ENCODE measurements at regions not wholly inside any gene's neighbourhood (a gene's known extent, or its start where the extent isn't known, plus 50 kb on each side); places are given as distances from the start of the nearest gene placed in this dataset.
"Not testable (repeated sequence)": the region's sequence is repeated elsewhere in the genome, so short reads cannot be mapped to it uniquely, and the experiment has no call there.

DNA sequence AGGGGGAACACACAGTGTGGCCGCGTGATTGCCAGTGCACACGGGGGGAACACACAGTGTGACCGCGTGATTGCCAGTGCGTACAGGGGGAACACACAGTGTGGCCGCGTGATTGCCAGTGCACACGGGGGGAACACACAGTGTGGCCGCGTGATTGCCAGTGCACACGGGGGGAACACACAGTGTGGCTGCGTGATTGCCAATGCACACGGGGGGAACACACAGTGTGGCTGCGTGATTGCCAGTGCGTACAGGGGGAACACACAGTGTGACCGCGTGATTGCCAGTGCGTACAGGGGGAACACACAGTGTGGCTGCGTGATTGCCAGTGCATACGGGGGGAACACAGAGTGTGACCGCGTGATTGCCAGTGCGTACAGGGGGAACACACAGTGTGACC, 140.3 kb downstream of the RTP5 start:
- not testable (repeated sequence) for DNase-seq

DNA sequence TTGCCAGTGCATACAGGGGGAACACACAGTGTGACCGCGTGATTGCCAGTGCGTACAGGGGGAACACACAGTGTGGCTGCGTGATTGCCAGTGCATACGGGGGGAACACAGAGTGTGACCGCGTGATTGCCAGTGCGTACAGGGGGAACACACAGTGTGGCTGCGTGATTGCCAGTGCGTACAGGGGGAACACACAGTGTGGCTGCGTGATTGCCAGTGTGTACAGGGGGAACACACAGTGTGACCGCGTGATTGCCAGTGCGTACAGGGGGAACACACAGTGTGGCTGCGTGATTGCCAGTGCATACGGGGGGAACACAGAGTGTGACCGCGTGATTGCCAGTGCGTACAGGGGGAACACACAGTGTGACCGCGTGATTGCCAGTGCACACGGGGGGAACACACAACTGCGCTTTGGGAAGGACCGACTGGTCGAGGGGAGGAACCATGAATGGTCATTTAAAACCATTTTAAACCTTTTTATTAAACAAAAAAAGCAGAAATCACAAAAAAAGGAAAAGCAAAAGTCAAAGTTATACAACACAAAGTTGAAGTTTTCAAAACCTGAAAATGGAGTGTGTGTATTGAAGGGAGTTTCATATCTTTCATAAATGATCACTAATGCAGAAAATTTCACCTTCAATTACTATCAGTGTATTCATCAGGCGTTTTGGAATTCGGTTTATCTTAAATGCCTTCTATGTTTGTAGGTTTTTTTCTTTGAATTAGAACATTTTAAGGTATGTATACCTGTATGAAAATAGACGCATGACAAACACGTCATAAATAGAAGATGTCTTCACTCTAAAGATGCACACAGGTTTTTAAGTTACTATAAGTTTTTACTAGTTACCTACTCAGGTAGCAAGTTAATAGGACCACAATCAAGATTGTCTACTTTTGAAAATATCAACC, 141.0 kb downstream of the RTP5 start:
- DNase-seq: not testable (repeated sequence)

DNA sequence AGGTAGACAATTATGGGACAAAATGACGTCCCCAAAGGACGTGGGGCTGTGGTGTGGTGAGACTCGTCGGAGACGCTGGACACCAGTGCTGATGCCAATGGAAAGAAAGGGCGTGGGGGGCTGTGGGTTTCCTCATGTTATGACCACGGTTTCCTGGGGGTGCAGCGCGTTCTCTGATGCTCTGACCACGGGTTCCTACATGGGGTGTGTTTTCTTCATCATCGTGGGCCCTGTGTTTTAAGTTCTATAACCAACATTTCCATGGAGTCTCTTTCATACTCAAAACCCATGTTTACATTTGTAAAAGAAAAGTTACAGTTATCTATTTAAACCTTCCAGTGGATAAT, 141.6 kb downstream of the RTP5 start:
- no peak for DNase-seq

DNA sequence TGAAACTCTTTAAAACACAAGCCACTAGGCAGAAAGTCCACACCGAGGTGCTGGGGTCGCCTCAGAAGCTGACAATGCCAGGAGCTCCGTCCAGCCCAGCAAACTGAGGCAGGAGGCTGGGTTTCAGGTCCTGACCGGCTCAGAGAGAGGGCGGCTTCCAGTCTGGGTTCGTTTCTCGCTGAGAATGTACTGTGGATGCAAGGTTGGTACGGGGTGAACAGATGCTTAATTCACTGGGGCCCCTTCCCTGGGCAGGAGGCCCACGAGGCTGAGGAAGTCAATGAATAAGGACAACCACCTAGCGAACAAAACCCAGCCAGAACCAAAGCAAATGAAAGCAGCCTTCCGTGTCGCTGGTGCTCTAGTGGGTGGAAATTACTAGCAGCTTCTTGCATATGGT, 142.0 kb downstream of the RTP5 start:
- DNase-seq: no peak

DNA sequence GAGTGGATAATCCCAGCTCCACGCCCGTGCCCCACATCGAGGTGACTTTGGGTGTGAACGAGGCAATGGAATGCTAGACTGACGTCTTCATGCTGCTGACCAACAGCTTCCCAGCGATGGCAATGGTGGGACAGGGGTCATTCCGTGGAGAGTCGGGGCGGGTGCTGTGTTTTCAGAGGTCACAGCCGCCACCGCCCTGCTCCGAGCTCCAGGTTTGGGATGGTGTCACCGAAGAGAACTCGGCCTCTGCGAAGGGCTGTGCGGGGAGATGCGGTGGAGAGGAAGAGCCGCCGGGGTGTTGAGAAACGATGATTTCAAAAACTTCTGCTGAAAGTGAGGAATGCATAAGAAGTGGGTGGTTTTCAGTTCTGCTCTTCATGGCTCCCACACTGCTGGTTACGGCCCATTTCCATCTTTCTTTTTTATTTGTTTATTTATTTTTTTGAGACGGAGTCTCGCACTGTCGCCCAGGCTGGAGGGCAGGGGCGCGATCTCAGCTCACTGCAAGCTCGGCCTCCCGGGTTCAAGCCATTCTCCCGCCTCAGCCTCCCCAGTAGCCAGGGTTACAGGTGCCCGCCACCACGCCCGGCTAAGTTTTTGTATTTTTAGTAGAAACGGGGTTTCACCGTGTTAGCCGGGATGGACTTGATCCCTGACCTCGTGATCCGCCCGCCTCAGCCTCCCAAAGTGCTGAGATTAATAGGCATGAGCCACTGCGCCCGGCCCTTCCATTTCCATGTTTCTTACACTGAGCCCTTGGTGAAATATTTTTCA, 142.6 kb downstream of the RTP5 start:
- no peak for DNase-seq

DNA sequence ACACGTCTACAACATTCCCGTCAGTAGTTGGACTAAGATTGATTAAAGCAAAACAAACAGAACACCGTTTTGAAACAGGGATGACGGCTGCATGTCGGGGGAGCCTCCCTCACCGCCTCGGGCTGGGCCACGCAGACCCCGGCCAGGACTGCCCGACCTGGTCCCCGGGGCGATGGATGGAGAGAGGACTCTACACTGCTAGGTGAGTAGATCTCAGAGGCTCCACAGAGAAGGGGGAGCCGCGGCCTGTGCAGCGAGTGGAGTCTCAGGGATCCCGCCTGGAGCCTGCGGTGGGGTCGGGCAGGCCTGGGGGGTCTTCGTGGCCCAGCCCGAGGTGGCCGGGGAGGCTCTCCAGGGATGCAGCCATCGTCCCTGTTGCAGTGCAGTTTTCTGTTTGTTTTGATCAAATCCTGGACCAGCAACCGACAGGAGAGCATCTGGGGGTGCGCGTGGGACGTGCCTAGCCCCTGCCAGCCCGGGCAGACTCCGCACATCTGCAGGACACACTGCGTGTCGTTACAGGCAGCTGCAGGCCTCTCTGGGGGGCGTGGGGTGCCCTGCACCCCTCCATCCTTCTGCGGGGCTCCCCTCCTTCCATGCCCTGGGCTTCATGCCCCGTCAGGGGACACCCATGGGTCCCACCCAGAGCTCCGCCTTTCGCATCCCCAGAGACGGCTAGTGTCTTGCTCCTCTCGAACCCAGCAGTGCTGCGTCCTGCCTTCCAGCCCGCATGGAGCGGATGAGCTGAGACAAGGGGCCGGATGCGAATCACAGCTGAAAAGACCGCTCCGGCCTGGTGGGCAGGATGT, 143.6 kb downstream of the RTP5 start:
- DNase-seq: no peak

DNA sequence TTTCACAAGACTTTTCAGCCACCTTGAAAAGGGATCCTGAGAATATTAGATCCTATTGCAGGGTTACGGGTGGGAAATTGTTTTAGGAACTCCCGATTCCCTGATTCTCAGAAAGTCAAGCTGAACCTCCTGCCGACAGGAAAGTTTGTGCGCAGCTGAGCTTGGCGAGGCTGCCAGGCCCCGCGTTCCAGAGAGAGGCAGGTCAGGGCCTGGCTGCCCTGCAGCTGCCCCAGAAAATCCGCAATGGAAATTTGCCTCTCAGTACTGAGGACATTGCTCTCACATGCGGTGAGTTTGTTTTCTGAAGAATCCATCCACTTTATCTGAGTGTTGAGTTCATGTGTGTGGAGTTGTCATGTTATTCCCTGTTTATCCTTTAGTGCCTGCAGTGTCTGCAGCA, 144.2 kb downstream of the RTP5 start:
- DNase-seq: no peak

DNA sequence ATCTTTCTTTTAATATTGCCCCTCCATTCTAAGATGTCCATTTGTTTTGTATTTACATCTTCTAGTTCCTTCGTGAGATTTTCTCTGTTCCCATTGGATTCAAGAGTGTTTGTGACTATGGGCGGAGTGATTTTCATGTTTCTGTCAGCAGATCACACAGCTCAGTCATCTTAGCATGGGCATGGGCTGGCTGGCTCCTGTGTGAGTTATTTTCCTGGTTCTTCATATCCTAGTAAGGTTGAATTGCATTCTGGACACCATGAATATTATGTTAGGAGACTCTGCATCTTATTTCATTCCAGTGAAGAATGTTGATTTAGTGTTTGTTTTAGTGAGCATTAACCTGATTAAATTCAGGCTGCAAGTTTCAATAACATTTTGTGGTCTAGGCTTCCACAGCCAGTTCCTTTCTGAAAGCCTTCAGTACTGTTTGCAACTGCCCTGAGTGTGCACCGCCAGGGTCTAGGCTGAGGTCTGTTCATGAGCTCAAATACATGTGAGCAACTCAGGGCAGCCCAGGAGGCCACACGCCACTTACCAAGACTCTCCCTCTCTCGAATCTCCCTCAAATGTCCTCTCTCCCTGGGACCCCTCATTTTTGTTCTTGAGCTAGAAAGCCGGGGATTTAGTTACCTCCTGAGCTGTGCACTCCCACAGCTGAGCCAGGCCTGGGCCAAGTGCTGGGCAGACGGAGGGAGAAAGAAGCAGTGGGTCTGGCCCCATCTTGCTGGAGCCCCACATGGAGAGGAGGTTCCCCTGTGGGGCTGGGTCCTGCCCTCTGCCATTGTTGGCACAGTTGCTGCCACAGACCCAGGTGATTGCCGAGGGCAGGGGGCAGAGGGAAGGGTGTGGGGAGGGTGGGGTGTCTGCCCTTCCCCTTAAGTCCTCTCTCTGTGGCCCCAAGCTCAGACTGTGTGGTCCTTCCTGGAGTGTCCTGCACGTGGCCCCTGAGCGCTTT, 145.9 kb downstream of the RTP5 start:
- DNase-seq: no peak

DNA sequence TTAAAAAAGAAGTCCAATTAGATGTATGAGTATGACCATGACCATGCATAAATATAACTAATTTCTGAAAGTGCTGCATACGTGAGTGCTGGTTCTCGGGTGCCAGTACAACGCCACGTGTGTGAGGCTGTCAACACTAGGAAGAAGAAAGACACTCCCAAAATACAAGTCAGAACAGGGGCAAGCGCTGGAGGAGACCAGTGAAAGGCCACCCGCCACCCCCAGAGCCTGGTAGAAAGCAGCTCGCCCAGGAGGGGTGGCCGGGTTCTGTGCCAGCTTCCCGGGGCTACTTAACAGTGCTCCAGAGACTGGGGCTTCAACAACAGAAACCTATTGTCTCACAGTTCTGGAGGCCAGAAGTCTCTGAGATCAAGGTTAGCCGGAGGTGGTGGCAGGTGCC, 147.6 kb downstream of the RTP5 start:
- DNase-seq: no peak

DNA sequence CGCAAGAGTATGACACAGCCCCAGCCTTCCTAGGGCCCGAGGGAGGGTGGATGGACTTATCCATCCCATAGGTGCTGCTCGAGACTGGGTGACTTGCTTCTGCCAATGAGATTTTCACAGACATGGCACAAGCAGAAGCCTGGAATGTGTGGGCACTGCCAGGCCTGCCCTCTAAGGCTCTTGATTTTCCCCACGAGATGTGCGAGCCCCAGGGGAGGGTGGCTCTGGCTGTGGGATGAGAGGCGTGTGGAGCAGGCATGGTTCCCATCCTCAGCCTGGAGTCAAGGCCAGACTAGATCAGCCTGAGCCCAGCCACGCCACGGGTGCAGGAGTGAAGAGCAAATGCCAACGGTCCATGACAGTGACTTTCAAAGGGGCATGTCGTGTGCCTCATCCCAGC, 148.9 kb downstream of the RTP5 start:
- not testable (repeated sequence) for DNase-seq

DNA sequence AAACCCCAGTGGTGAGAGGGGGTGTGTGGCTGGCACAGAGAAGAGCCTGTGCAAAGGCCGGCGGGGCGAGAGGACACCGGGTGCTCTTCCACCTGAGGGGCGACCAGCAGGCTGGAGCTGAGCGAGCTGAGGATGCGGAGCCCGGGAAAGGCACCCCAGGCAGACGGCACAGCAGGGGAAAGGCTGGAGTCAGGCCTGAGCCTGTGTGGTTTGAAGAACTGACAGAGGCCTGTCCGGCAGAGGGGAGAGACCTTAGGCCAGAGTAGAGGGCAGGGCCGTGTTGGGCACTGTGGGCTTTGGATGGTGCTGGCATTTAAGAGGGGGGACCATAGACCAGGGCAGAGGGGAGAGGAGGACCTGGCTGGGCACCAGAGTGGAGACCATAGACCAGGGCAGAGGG, 149.8 kb downstream of the RTP5 start:
- DNase-seq: no peak

DNA sequence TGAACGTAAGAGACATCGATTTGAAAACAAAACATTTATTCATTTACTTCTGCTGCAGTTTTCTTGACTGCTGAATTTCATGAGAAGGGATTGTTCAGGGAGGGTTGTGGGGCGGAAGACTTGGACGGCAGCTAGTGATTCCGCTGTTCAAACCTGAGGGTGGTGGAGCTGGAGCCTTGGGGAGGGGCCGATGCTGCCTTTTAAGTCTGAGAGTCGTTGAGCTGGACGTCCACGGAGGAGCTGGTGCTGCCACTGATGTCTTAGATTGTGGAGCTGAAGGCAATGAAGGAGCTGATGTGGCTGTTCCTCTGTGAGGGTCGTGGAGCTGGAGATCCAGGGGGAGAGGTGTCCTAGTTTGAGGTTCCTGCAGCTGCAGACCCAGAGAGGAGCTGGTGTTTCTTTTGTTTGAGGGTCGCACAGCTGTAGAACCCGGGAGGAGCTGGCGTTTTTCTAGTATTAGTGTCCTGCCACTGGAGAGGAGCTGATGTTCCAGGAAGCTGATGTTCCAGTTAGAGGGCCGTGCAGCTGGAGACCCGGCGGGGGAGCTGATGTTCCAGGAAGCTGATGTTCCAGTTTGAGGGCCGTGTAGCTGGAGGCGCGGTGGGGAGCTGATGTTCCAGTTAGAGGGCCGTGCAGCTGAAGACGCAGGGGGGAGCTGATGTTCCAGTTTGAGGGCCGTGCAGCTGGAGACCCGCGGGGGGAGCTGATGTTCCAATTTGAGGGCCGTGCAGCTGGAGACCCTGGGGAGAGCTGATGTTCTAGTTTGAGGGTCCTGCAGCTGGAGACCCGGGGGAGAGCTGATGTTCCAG, 150.9 kb downstream of the RTP5 start:
- DNase-seq: no peak

DNA sequence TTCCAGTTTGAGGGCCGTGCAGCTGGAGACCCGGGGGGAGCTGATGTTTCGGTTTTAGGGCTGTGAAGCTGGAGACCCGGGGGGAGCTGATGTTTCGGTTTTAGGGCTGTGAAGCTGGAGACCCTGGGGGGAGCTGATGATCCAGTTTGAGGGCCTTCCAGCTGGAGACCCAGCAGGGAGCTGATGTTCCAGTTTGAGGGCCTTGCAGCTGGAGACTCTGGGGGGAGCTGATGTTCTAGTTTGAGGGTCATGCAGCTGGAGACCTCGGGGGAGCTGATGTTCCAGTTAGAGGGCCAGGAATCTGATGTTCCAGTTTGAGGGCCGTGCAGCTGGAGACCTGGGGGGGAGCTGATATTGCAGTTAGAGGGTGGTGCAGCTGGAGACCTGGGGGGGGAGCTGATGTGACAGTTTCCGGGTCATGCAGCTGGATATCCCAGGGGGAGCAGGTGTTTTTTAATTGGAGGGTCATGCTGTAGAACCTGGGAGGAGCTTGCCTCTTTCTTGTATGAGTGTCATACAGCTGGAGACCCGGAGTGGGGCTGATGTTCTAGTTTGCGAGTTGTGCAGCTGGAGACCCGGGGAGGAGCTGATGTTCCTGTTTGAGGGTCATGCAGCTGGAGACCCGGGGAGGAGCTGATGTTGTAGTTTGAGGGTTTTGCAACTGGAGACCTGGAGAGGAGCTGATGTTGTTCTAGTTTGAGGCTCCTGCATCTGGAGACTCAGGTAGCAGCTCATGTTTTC, 153.2 kb downstream of the RTP5 start:
- no peak for DNase-seq

DNA sequence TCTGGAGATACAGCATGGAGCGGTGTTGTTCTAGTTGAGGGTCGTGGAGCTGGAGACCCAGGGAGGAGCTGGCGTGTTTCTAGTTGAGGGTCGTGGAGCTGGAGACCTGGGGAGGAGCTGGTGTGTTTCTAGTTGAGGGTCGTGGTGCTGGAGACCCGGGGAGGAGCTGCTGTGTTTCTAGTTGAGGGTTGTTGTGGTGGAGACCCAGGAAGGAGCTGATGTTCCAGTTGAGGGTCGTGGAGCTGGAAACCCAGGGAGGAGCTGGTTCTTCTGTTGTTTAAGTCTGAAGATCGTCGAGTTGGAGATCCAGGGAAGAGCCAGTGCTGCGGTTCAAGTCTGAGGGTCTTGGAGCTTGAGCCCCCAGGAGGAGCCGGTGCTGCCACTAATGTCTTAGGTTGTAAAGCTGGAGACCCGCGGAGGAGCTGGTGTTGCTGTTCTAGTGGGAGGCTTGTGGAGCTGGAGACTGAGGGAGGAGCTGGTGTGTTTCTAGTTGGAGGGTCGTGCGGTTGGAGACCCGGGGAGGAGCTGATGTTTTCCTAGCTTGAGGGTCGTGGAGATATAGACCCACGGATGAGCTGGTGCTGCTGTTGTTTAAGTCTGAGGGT, 155.3 kb downstream of the RTP5 start:
- no peak for DNase-seq

DNA sequence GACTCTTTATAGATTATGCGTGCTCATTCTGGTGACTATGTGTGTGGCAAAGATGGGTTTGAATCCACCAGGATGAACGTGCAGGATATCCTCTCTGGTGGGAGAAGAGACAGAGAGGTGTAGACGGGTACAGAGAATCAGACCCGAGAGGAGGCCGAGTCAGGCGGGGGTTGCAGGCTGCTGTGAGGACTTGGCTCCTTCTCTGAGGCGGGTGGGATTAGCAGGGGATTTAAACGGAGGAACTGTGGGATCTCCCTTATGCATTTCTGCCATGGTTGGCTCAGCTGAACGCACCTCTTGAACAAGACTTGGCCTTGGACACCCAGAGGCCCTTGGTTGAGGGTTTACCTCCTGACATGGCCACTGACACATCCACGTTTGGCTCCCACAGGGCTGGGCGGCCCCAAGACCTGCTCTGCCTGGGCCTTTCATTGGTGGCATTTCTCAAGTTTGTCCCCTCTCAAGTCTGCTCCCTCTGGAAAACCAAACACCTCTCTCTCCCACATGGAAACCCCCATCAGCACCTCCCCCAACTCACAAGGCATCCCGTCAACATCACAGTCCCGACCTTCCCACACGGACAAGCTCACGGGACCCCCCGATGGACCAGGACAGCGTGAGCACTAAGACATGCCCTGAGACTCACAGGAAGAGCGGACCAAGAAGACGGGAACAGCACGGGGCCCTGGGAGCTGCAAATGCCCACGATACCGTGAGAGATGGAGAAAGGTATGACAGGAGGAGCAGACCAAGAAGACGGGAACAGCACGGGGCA, 158.3 kb downstream of the RTP5 start:
- DNase-seq: no peak

DNA sequence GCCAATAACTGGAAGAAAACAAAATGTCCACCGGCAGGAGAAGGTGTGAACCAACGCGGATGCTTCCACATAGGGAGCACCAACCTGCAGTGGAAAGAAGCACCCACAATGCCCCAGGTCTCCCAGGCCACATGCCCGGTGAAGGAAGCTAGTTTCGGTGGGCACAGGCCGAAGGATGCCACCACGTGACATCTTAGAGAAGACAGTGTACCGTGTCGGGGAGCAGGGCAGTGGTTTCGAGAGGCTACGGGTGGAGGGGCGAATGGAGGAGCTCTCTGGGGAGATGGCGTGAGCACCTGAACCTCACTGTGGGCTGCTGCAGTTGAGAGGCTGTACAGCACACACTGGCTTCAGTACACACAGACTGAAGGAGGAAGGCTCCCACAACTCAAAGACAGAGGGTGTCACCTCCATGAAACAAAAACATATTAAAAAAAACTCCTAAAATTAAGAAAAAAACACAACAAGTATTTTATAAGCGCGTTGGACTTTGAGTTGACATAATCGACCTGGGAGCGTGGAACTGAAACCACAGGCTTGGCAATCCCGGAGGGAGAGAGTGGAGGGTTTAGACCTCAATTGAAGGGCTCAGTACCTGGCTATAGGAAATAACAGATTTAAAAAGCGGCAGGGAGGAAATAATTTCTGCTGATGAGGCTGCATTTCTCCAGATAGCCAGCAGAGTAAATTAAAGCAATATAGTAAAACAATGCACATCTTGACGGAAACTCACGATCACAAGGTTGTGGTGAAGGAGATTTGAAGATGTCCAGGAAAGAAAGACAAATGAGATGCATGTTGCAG, 160.1 kb downstream of the RTP5 start:
- DNase-seq: no peak

DNA sequence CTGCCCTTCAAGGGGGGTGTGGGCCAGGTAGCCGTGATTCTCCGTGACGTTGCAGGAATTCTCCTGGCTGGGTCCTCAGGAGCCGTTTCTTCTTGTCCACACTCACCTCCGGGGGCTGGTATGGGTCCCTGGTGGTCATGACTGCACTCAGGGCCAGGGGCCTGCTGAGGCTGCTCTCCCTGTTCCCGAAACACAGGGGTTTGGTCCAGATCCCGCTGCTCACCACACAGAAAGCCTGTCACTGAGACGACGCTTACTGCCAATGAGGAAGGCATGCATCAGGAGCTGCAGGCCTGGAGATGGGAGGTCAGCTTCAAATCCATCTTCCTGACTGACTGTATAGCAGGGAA, 160.7 kb downstream of the RTP5 start:
- DNase-seq: no peak

DNA sequence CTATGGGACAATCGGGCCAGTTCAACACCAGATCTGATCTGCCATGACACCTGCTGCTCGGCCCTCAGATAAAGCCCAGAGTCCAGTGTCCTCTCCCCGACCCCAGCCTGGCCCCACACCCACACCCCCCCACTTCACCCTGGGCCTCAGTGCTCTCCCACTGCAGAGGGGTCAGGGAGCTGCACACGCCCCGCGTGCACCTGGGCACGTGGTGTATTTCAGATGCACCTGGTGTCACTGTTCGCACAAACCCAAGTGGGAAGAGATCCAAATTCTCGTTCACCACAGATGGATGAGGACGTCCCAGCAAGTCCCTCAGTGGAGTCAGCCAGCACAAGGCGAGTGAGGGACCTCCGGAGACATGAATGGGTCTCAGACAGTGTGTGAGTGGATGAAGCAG, 161.3 kb downstream of the RTP5 start:
- no peak for DNase-seq
